ENCODE measurements at regions not wholly inside any gene's neighbourhood (a gene's known extent, or its start where the extent isn't known, plus 50 kb on each side); places are given as distances from the start of the nearest gene placed in this dataset.
A peak's percentile ranks its signal among the peaks of the same experiment; 100 is the strongest.

DNA sequence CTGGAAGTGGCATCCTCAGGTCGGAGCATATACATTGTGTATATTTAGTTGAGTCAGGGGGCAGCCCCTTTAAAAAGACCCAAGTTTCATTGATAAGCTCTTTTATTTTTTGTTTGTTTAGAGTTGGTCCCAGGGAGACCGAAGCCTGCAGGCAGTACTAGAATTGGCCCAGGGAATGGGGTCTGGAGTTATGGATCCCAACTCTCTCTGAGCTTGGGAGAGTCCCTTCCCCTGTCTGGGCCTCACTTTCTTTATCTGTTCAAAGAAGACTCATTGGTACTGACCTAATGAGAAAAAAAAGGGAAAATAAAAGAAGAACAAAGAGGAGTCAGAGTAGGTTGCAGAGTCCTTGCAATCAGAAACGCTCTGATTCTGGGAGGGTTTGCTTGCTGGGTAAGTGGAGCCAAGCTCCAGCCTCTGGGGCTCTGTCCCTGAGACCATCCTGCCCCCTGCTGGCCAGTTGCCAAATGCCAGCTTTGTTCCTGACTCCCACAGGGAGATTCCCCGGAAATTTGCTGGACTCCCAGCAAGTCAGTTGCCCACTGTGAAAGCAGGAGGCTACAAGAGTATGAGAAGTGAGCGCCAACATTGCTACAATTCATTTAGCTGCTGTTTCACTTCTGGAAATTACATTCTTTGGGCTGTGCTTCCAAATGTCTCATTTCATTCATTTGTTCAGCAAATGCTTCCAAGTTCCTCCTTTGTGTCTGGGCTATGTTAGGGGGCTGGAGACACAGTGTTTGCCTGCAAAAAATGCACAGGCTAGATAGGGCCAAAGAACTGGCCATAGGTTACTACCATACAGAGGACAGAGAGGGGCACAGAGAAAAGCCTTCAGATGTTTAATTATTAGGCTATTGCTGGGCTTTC, 156.2 kb downstream of the MELK start:
- DNase-seq = peak; percentile 22 to 58 (median 49)

DNA sequence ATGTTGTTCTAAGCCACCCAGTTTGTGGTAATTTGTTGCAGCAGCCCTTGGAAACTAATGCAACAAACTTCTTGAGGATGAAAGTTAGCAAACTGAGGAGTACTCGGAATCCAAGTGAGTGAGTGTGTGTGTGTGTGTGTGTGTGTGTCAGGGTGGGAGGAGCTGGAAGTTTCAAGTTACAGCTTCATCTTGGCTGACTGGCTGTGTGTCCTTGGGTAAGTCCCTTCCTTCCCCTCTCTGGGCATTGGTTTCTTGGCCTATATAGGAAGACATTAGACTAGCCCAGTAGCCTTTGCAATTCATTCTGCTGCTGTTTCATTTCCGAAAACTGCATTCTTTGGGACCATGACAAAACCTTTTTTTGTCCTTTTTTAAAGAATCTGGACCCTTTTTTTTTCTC, 157.2 kb downstream of the MELK start:
- no peak for DNase-seq

DNA sequence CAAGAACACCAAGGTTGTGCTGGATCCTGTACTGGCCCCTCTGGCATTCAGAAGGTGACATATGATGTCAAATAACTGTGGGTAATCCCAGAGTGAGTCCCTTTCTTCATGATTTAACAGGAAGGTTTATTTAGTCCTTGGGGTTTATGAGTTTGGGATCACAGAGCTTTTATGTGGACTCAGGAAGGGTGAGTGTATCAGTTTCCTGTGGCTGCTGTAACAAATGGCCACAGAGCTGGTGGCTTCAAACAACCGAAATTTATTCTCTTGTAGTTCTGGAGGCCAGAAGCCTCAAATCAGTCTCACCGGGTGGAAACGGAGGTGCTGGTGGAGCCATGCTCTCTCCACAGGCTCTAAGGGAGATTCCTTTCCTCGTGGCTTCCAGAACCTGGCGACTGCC, 157.7 kb downstream of the MELK start:
- no peak for DNase-seq

DNA sequence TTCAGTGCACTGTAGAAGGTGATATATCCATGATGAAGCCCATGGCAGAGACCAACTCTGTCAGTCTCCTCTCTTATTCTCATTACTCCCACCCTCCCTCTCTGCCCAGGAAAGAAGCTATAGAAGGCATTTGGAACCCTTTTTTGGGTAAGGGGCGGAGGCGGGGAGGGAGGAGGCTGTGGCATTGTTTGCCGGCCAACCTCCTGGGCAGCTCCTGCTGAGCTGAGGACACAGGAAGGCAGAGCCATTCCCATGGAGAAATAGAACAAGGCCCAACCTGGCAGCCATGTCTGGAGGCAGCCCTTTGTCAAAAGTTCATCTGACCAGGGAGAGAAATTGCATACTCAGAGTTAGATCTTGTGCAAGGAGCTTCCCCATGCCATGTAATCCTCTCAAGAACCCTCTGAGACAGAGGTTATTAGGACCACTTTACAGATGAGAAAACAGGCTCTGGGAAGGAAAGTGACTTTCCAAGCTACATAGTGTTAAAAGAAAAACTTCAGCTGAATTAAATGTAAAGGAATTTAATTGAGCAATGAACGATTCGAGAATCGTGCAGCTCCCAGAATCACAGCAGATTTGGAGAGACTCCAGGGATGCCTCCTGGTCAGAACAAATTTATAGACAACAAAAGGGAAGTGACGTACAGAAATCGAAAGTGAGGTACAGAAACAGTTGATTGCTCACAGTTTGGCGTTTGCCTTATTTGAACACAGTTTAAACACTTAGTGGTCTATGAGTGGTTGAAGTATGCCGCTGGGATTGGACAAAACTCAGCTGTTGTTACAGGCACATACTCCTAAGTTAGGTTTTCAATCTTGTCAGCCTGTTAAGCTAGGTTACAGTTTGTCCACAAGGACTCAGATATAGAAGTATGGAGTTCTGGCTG, 158.6 kb downstream of the MELK start:
- no peak for DNase-seq

DNA sequence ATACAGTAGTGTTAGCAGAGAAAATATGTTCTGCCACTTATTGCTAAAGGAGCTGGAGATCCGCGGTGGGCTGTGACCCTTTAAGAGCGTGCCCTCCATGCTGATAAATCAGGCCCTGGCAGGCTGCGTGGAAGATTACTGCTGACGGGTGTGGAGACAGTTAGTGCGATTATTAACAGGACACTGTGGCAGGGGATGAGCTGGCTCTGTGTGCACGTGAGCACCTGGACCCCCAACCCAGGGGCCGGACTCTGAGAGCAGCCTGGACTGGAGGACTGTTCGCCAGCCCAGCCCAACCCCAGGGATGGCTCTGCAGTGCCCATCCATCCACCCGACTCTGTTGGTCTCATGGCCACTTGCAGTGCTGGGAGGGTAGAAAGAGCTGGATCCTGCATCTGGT, 162.0 kb downstream of the MELK start:
- DNase-seq = no peak

DNA sequence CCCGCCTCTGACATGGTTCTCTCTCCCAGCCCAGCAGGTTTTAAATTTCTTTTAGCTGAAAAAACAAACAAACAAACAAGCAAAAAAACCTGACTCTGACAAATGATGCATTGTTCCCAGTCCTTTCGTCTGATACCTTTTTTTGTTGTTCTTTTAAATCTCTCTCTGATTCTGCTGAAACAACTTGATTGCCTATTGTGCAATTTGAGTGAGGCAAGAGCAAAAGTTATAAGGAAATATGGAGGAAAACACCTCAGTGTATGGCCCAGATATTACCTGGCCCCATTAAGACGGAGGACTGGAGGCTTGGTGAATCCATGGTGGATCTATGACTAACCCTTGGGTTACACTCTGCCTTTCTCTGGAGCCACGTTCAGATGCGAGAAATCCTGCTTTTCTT, 164.0 kb downstream of the MELK start:
- DNase-seq = no peak

DNA sequence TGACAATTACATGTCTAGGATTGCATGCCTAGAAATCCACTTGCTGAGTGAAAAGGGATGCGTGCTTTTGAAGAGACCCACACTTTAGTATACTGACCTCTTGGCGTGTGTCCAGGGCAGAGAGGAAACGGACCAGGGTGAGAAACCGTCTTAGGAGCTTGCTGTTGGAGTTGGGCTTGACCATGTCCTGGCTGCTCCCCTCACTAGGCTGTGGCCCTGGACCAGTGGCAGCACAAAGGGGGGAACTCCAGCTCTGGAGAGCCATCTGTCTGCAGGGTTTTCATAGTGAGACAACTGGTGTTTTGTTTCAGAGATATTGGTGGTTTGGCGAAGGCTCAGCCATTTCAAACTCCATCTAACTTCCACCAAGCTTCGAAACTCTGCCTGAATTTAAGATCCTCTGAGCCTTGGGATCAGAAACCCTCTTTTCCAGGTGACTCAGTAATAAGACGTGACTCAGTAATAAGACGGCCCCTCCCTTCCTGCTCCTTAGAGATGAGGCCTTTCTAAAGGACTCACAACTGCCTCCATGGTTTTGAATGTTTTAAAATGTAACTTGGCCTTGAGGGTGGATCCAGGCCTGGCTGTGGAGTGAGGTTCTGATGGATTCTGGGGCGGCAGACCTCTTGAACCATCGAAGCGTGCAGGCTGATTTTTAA, 165.8 kb downstream of the MELK start:
- DNase-seq = no peak

DNA sequence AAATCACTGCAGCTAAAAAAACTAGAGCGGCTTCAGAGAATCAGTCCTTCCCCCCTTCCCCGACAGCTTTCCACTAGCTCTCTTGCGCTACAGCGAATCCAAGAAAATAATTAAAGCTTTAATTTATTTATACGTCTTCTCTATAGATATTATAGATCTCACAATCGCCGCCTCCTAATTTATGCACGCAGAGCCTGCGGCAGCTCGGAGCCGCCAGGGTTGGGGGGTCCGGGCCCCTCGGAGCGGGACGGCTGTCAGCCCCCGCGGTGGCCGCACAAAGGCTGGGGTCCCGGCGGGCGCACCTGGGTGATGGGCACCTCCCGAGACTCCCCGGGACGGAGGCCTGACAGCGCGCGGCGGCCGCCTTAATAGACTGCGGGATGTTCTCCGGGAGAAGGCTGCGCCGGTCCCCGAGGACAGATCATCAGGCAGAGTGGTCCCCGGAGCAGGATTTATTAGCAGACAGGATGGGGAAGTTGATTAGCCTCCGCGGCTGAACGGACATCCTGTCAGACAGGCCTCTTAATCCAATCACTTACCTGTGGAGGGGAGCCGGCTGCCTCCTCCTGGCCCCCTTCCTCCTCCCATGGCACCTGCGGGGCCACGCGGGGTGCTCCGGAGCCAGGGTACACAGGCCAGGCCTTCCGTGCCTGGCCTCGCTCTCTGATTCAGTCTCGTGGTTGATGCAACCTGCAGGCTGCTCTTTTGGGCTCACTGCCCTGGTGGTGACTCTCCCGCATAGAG, 166.8 kb downstream of the MELK start:
- DNase-seq = no peak

DNA sequence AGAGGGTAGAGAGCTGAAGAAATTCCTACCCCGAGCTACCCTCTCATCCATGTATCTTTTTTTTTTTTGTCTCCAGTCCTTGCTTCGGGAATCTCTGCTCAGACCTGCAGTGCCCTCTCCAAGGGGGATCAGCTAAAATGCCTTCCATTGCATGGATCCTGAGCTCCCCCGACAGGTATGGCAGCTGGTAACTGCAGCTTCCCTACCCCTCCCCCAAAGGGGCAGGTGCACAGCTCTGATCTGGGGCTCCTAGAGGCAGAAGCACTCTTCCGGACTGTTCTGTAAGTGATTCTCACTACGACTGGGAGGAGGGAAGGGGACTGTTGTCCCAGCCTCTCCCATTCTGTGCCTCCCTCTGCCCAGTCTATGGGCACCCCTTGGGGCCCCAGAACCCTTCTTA, 169.6 kb downstream of the MELK start:
- DNase-seq = no peak

DNA sequence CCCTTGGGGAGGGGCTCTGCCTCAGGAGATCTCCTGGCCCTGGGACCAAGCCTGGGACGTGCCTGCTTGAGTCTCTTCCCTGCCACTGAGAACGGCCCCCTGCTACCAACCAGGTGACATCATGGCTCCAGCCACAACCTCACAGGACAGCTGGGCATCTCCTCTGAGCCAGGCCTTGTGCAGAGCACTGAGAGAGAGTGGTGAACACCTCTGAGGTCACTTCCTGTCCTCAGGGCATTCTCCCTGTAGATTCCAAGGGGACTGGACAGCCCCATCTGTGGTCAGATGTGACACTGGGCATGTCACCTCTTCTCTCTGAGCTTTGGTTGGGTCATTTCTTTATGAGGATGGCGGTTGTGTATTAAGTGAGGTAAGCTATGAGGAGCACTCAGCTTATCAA, 172.0 kb downstream of the MELK start:
- no peak for DNase-seq

DNA sequence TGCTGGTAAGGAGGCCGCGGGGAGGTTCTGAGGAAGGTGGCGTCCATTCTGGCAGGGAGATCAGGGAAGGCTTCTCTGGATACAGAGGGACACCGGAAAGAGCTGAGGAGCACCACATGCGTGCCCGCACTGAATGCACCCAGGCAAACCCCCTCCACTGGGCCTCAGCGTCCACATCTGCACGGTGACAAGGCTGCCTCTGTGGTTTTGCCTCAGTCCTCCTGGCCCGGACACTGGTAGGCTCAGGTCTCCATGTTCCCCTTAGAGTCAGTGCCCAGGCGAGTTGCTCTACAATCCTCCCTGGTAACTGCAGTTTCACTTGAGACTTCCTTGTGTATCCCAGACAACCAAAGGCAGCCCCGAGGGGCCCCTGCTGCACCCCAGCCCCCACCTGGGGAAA, 173.3 kb downstream of the MELK start:
- DNase-seq = no peak

DNA sequence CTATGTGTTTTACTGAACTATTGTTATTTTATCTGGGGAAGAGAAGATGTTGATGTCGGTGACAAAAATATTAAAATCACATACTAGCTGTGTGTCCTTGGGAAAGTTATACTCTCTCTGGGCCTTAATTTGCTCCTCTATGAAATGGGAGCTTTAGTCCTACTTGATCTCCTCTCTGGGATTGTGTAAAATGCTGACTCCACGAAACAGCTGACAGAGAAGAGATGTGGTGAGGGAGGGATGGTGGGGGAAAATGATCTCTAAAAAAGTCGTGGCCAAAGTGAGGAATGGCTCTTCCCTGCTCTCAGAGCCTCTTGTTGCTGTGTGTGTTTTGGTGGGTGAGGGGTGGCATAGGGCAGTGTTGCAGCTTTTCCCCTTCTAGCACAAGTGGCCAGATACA, 173.7 kb downstream of the MELK start:
- no peak for DNase-seq

DNA sequence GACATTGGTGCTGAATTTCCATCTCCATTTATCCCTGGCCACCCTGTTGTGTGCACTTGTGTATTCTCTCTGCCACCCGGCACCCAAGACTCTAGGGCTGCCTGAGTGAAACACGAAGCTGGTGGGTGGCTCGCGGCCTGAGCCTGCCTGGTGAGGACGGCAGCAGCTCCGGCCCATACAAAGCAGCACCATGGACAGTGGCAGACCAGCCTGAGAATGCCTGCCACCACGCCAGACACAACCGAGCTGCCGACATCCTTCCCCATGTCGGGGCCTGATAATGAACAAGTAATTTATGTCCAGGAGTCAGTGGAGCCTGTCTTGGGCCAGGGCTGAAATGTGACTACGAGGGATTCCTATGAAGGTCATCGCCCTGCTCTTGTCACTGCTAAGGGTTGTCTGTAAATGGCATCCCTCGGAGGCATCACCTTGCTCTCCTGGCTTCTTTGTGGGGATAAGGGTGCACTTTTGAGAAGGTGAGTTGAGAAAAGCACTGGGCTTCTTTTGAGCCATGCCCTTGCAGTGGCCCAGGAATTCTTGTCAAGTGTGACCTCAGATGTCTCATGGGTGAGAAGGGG, 175.7 kb downstream of the MELK start:
- DNase-seq = no peak

DNA sequence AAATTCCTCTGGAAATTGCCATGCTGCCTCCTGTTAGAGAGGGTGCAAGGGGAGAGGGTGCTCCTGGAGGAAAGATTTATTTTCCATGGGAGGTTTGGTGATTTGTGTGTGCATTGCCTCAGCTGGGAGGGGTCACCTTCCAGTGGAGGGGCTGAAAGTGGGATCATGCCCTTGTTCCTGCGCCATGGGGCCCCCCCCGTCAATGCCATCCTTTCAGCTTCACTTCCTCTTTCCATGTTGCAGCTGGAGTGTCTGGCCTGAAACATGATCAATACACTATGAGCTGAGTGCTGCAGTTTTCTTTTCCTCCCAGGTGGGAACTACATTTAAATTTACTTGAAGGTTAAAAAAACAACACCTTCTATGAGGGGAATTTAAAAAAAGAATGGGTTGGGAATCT, 176.8 kb downstream of the MELK start:
- no peak for DNase-seq

DNA sequence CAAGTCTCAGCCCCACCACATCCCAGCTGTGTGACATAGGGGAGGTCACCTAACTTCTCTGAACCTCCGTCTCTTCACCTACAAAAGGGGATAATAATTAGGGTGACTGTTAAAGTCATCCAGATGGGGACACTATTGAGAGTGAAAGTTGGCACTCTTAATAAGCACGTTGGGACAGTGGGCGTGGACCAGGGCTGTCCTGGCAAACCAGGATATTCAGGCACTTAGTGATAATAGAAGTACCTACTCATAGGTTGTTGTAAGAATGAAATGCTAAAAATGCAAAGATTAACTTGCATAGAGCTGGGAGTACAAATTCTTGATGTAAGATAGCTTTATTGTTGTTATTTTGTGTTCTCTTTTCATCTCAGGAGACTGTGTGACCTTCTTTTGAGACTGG, 177.9 kb downstream of the MELK start:
- DNase-seq = no peak

DNA sequence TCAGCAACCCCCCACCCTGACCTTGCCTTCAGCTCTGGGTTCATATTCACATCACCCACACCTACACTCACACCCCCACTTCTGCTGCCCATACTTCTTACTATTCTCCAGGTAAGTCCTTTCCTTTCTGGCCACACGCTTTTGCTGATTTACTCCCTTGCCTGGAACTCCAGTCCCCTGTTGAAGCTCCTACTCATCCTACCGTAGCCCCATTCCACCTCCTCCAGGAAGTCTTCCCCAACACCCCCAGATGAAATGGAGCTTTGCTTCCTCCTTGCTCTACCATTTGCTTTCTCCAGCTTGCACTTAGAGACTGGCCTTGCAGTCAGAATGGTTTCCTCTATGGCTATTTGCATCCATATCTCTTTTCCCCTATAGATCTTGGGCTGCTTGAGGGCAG, 182.3 kb downstream of the MELK start:
- DNase-seq = no peak

DNA sequence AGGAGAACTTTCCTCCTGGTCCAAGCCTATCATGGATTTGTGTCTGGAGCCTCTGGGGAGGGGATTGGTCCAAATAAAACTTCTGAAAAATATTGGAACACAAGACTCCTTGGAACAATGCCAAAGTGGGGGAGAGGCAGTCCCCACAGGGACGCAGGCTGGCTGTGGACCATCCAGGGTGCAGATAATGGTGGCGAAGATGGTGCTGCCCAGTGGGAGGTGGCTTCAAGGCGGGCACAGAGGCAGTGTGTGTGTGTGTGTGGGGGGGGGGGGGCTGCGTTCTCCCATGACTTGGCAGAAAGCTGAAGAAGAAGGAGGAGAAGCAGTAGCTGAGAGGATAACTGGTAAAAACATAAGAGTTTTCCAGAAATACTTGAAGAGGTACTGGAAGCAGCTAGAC, 186.4 kb downstream of the MELK start:
- DNase-seq = no peak

DNA sequence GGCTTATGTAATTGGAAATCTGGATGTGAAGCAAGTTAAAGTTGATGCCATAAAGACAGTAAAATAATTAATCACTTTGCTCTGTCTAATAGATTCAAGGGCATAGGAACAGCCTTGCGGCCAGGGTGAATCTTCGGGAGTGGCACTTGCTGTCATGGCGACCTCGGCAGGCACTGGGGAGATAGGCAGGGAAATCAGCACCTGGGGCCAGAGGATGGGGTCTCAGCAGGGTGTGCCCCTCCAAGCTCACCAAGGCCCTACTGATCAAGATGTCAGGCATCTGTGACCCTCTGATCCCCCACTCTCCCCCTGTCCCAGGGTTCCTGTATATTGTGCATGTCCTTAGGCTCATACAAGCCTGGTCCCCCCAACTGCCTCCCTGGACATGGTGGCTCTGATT, 187.3 kb downstream of the MELK start:
- DNase-seq = no peak

DNA sequence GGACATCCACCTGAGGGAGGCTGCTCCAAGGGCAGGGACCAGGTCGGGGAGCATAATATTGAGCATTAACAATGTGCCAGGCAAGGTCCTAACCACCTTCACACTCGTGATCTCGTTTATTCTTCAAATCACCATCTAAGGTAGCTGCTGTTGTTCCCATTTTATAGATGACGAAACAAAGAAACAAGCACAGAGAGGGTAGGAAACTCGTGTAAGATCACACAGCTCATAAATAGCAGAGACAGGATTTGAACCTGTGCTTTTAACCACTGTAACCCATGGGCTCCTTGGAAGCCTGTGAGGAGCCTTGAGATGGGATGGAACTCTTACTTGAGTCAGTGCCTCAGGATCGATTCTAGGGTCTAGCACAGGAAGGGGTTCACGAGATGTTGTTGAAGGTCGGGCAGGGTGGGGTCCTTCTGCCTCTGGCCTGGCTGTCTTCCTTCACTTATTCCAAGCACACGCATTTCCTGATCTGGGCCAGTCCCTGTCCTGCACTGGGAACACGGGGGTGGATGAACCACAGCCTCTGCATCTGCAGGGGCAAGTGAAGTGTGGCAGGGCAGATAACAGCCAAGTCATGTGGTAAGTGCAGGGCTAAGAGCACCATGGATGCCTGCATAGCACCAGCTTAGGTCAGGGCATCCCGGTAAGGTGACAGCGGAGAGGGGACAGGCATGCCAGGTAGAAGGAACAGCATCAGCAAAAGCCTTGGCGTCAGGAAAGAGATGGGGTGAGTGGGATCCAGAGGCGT, 188.1 kb downstream of the MELK start:
- no peak for DNase-seq

DNA sequence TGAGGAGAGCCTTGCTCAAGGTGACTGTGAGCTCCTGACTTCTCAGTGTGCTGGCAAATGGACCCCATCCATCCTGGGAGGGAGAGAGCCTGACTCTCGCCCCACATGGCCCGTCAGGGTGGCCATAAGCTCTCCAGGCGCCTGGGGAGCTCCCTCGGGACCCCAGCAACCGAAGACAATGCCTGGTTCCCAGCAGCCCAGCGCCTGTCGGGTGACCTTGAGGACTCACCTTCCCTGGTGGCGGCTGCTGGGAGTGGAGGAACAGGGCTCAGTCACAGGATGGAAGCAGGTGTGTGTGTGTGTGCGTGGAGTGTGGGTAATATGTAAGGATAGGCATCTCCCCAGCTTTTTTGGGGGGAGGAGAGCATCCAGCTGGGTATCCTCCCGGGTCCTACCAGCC, 190.3 kb downstream of the MELK start:
- DNase-seq = no peak

DNA sequence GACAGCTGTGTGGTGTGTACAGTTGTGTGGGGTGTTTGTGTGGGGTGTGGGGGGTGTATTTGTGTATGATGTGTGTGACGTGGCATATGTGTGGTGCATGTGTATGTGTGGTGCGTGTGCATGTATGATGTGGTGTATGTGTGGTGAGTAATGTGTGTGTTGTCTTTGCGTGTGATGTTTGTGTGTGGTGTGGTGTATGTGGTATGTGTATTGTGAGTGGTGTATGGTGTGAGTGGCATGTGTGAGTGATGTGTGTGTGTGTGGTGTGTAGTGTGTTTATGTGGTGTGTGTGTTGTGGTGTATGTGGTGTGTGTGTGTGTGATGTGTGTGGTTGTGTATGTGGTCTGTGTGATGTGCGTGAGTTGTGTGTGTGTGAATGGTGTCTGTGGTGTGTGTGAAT, 191.1 kb downstream of the MELK start:
- no peak for DNase-seq
